Right cardiac atrium (tissue), 5 donors: ENCODE measurements at regions not wholly inside any gene's neighbourhood (a gene's known extent, or its start where the extent isn't known, plus 50 kb on each side); places are given as distances from the start of the nearest gene placed in this dataset.
A peak's percentile ranks its signal among the peaks of the same experiment; 100 is the strongest.
"Not testable (repeated sequence)": the region's sequence is repeated elsewhere in the genome, so short reads cannot be mapped to it uniquely, and the experiment has no call there.

ENCODE experiments used
- ATAC-seq, 2 donors: fragments of 200-7000 bp; cut with Tn5 transposase; one replicate each; pipeline versions ENCODE4 v1.8.0 to v1.9.1; 2020; ENCODE audit warnings: moderate library complexity in 2 of 2, mild to moderate bottlenecking in 1 of 2
- DNase-seq, 3 donors: peaks; one replicate each; pipeline ENCODE4 v3.0.0-alpha.2; 2020
- H3K27ac ChIP-seq: one replicate; pipeline ENCODE4 v1.5.1; 2013; ENCODE audit warnings: mild to moderate bottlenecking, low read length, control low read depth, moderate library complexity
- H3K27me3 ChIP-seq: one replicate; pipeline ENCODE4 v1.6.1; 2013; ENCODE audit not compliant: control insufficient read depth, insufficient read depth
- H3K4me1 ChIP-seq: one replicate; pipeline ENCODE4 v1.6.1; 2013; ENCODE audit warnings: low read length; ENCODE audit not compliant: control insufficient read depth, insufficient read depth
- H3K4me3 ChIP-seq: one replicate; pipeline ENCODE4 v1.5.1; 2013; ENCODE audit warnings: low read length, control low read depth
- H3K9me3 ChIP-seq: one replicate; pipeline ENCODE4 v1.6.1; 2013; ENCODE audit warnings: low read length; ENCODE audit not compliant: control insufficient read depth
- WGBS: extraction: QIAGEN DNeasy Blood & Tissue Kit; methylation state at CpG from one replicate; pipeline ENCODE4 v1.1.7; 2013; 5-methylcytosine and 5-hydroxymethylcytosine counted together
- intact Hi-C, 4 donors: fragments of 100-400 bp; cut with DNase I; formaldehyde crosslinking; loops; one replicate each; pipeline versions ENCODE4 v1.11.0 to v1.14.0; 2022 to 2023
- donor health status: healthy with polysubstance abuse.
- donor health status: DM: no; HTN: yes; CAD: no.
- donor health status: DM: no; HTN: no; CAD: no.
- donor health status: DM: no; HTN: yes; CAD: no; lungs with severe emphysema.
- donor health status: DM: yes; HTN: yes; CAD: no.

DNA sequence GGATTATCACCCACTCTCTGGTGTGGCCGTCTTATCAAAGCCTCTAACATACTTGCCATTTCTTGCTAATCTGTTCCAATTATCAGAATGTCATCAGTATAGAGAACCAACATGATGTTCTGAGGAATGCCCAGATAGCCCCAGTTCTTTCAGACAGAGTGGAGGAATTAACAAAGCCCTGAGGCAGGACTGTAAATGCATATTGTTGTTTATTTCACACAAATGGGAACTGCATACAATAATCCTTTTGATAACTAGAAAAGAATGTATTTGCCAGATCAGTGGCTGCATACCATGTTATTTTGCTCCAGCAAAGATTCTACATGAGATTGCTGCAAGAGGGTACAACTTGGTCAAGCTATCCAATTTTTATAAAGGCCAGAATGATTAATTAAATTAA, 112.8 kb upstream of the HEY2 start:
- no peak for ATAC-seq
- Histone ChIP-seq H3K9me3 (no peaks in the 10 kb centered on the region), H3K27ac (no peak overlapping the region), H3K4me1 (no peaks in the 10 kb centered on the region), H3K4me3 (no peak overlapping the region), H3K27me3 (no peaks in the 10 kb centered on the region)
- intact Hi-C loops, result no loop called here
- no peak for DNase-seq
- WGBS, result 72% methylated on average over 1 of the region's 1 CpG

DNA sequence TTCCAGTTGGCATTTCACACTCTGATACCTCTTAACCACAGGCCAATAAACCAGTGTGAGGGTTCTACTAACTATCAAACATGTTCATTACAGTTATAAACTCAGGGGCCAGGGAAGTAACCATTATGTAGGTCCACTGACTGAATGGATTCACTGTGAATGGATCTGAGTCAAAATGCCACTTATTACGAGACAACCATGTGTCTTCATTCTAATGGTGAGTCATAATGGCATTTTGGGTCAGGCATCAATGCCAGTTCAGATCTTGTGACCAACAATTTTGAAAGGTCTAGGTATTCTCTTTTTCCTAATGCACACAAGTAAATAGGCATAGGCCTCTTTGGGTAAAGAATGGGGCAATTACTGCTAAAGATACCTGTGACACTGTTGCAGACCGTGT, 112.2 kb upstream of the HEY2 start:
- Histone ChIP-seq H3K4me3 (no peak overlapping the region), H3K27ac (no peak overlapping the region), H3K27me3 (no peaks in the 10 kb centered on the region), H3K9me3 (no peaks in the 10 kb centered on the region), H3K4me1 (no peaks in the 10 kb centered on the region)
- intact Hi-C loops, result no loop called here
- no peak for ATAC-seq
- no peak for DNase-seq
- WGBS, result 86% methylated on average over 2 of the region's 2 CpGs

DNA sequence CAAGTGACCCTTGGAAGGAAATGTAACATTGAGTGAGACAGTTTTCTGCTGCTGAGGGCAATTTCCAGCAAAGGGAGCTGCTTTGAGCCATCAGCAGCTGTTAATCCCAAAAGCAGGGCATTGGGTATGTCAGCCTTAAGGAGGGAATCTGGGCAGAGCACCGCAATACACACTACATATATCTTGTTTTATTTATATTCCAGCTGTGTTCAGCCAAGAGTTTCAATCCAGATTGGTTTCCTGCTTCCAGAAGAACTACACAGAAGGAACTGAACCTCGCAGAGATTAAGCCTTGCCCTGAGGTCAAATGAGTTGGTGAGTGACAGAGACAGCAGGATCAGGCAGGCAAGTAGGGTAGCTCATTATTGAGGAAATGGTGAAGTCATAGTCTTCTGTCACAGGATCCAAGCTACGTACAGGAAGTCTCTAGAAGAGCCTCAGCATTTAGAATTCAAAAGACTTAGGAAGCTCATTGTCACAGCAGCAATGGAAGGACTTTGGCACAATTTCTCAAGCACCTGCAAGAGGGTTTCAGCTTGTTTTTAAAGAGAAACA, 109.9 kb upstream of the HEY2 start:
- H3K27ac ChIP-seq, result no peak overlapping the region
- H3K9me3 ChIP-seq, result no peaks in the 10 kb centered on the region
- intact Hi-C loops, result no loop called here
- DNase-seq (no peak), ATAC-seq (peak in 1 of 2 donors; percentile 74)
- H3K4me3 ChIP-seq, result no peak overlapping the region
- no peaks in the 10 kb centered on the region for H3K4me1 ChIP-seq
- WGBS, result 37% methylated on average over 3 of the region's 3 CpGs
- no peaks in the 10 kb centered on the region for H3K27me3 ChIP-seq

GRCh38 chr6:125640441-125641150, 108.8 kb upstream of the HEY2 start:
- 76% methylated on average over 5 of the region's 5 CpGs for WGBS
- no peak for ATAC-seq
- Histone ChIP-seq H3K4me1 (no peaks in the 10 kb centered on the region), H3K27me3 (no peaks in the 10 kb centered on the region), H3K4me3 (no peak overlapping the region), H3K27ac (no peak overlapping the region), H3K9me3 (no peaks in the 10 kb centered on the region)
- intact Hi-C loops, result no loop called here
- DNase-seq, result no peak

GRCh38 chr6:125643967-125644661, 105.3 kb upstream of the HEY2 start:
- H3K4me3 ChIP-seq, H3K27ac ChIP-seq, H3K27me3 ChIP-seq, H3K9me3 ChIP-seq, ATAC-seq, H3K4me1 ChIP-seq, intact Hi-C loops: not testable (repeated sequence)
- peak in 1 of 3 donors; percentile 40 for DNase-seq
- 97% methylated on average over 25 of the region's 27 CpGs for WGBS

DNA sequence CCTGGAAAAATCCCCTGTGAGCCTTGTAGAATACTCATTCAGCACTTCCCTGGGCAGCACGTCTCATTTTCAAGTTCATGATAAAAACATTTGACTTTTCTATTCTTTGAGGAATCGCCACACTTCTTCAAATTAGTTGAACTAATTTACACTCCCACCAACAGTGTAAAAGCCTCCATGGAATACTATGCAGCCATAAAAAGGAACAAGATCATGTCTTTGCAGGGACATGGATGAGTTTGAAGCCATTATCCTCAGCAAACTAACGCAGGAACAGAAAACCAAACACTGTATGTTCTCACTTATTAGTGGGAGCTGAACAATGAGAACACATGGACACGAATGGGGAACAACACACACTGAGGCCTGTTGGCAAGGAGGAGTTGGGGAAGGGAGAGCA, 102.0 kb upstream of the HEY2 start:
- no peak for DNase-seq

GRCh38 chr6:125653752-125654151, 95.7 kb upstream of the HEY2 start:
- H3K27me3 ChIP-seq, intact Hi-C loops, DNase-seq, H3K9me3 ChIP-seq, ATAC-seq, H3K27ac ChIP-seq, H3K4me1 ChIP-seq, H3K4me3 ChIP-seq: not testable (repeated sequence)

More for the DNA sequence above, 102.0 kb upstream of the HEY2 start:
- WGBS, result 93% methylated on average over 4 of the region's 4 CpGs
- H3K4me3 ChIP-seq, result no peak overlapping the region
- no peak overlapping the region for H3K27ac ChIP-seq
- H3K9me3 ChIP-seq, result no peaks in the 10 kb centered on the region
- no peaks in the 10 kb centered on the region for H3K4me1 ChIP-seq
- no peak for ATAC-seq
- H3K27me3 ChIP-seq, result no peaks in the 10 kb centered on the region
- intact Hi-C loops, result no loop called here

GRCh38 chr6:125655511-125655910, 93.9 kb upstream of the HEY2 start:
- Histone ChIP-seq H3K9me3 (no peaks in the 10 kb centered on the region), H3K4me3 (no peak overlapping the region), H3K27ac (no peak overlapping the region), H3K4me1 (no peaks in the 10 kb centered on the region), H3K27me3 (no peaks in the 10 kb centered on the region)
- ATAC-seq, result no peak
- WGBS, result 96% methylated on average over 1 of the region's 1 CpG
- no peak for DNase-seq
- intact Hi-C loops, result no loop called here

DNA sequence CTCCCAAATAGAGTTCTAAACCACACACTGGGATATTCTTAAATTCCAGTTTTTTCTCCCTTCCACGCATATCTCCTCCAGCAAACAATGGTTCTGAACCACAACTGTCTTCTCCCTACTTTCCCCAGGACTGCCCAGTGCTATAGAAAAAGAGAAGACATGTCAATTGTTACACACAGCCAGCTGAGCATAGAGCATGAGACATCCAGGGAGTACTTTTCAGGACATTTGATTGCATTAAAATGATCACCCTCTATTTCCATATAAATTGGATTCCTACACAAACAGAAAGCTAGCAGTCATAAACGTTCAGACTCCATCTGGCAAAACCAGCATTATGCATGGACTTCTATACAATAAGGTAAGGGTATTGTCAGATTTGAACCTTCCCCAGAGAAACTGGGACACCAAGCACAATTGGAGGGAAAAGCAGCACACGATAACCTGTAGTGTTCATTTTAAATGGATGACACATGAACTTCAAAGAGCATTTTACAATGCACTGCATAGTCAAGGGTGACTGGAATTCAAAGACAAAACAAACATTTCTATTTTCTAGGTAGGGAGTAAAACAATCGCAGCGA, 93.1 kb upstream of the HEY2 start:
- Histone ChIP-seq H3K4me3 (no peak overlapping the region), H3K27me3 (no peaks in the 10 kb centered on the region), H3K4me1 (no peaks in the 10 kb centered on the region), H3K27ac (no peak overlapping the region), H3K9me3 (no peaks in the 10 kb centered on the region)
- DNase-seq, result no peak
- intact Hi-C loops, result no loop called here
- no peak for ATAC-seq
- WGBS, result 82% methylated on average over 5 of the region's 5 CpGs

GRCh38 chr6:125658136-125658535, 91.3 kb upstream of the HEY2 start:
- Histone ChIP-seq H3K27me3 (no peaks in the 10 kb centered on the region), H3K4me3 (no peak overlapping the region), H3K9me3 (no peaks in the 10 kb centered on the region), H3K4me1 (no peaks in the 10 kb centered on the region), H3K27ac (no peak overlapping the region)
- 62% methylated on average over 5 of the region's 5 CpGs for WGBS
- DNase-seq (no peak), ATAC-seq (no peak)
- intact Hi-C loops, result no loop called here

DNA sequence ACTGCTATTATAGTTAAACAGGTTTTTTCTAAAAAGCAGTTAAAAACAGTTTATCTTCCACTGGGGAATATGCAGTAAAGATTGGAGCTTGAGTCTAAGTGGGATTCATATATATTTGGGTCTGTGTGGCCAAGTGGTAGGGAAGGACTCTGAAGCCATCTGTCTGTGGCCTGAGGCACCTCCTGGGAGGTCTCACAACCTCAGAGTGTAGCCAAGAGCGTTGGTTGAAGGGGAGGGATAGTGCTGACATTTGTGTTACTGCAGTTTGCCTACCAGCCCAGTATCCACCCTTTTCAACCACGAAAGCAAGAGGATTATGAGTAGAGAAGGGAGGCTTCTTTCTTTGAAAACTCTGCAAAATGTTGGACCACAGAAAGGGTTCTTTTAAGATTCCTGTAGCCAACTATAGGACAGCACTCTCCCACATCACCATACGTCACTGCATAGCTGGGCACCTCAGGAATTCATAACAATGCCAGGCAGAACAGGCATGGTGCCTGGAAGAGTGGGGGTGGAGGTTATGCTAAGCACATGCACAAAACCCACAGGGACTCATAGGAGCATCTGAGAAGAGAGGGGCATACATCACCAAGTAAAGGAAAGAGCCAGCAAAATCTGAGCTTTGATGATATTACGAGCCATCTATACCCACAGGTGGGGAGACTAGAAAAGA, 90.5 kb upstream of the HEY2 start:
- no peak overlapping the region for H3K27ac ChIP-seq
- 60% methylated on average over 4 of the region's 4 CpGs for WGBS
- no peak overlapping the region for H3K4me3 ChIP-seq
- H3K9me3 ChIP-seq, result no peaks in the 10 kb centered on the region
- intact Hi-C loops, result no loop called here
- H3K4me1 ChIP-seq, result no peaks in the 10 kb centered on the region
- no peak for DNase-seq
- no peaks in the 10 kb centered on the region for H3K27me3 ChIP-seq
- peak in 1 of 2 donors; percentile 36 for ATAC-seq
